GM19240 (cell line): ENCODE measurements at regions not wholly inside any gene's neighbourhood (a gene's known extent, or its start where the extent isn't known, plus 50 kb on each side); places are given as distances from the start of the nearest gene placed in this dataset.
"Not testable (repeated sequence)": the region's sequence is repeated elsewhere in the genome, so short reads cannot be mapped to it uniquely, and the experiment has no call there.

Experiments
- DNase-seq: peaks from one replicate; pipeline ENCODE4 v3.0.0; 2011; ENCODE audit warnings: low spot score; ENCODE audit not compliant: insufficient read length

- DNase-seq, result no peak
Observed at GRCh38 chr1:233788687-233789086, 115.8 kb upstream of the SLC35F3 start.

GRCh38 chr1:233790121-233790520, 114.4 kb upstream of the SLC35F3 start:
- no peak for DNase-seq

GRCh38 chr1:233790662-233791371, 113.7 kb upstream of the SLC35F3 start:
- DNase-seq, result peak; percentile 31

GRCh38 chr1:233791372-233791703, 113.1 kb upstream of the SLC35F3 start:
- no peak for DNase-seq

GRCh38 chr1:233791721-233792120, 112.8 kb upstream of the SLC35F3 start:
- DNase-seq, result no peak

GRCh38 chr1:233794863-233795262, 109.6 kb upstream of the SLC35F3 start:
- no peak for DNase-seq

- DNase-seq, result no peak
Observed at GRCh38 chr1:233796146-233796783, 108.2 kb upstream of the SLC35F3 start.

GRCh38 chr1:233802611-233803010, 101.9 kb upstream of the SLC35F3 start:
- no peak for DNase-seq

GRCh38 chr1:233805786-233806185, 98.7 kb upstream of the SLC35F3 start:
- DNase-seq, result no peak

- DNase-seq, result no peak
Observed at GRCh38 chr1:233815357-233815756, 89.1 kb upstream of the SLC35F3 start.

- no peak for DNase-seq
Observed at GRCh38 chr1:233815865-233816264, 88.6 kb upstream of the SLC35F3 start.

GRCh38 chr1:233816348-233816747, 88.1 kb upstream of the SLC35F3 start:
- no peak for DNase-seq

- no peak for DNase-seq
Observed at GRCh38 chr1:233819042-233819441, 85.4 kb upstream of the SLC35F3 start.

GRCh38 chr1:233824179-233824578, 80.3 kb upstream of the SLC35F3 start:
- not testable (repeated sequence) for DNase-seq

- DNase-seq, result not testable (repeated sequence)
Observed at GRCh38 chr1:233827937-233828336, 76.5 kb upstream of the SLC35F3 start.

- DNase-seq, result no peak
Observed at GRCh38 chr1:233828480-233828879, 76.0 kb upstream of the SLC35F3 start.

- DNase-seq, result no peak
Observed at GRCh38 chr1:233834609-233835008, 69.9 kb upstream of the SLC35F3 start.

GRCh38 chr1:233838207-233838606, 66.3 kb upstream of the SLC35F3 start:
- not testable (repeated sequence) for DNase-seq

- no peak for DNase-seq
Observed at GRCh38 chr1:233843525-233844204, 60.8 kb upstream of the SLC35F3 start.

GRCh38 chr1:233844275-233844674, 60.2 kb upstream of the SLC35F3 start:
- DNase-seq, result no peak

- no peak for DNase-seq
Observed at GRCh38 chr1:233844692-233845091, 59.8 kb upstream of the SLC35F3 start.
